ENCODE measurements at regions not wholly inside any gene's neighbourhood (a gene's known extent, or its start where the extent isn't known, plus 50 kb on each side); places are given as distances from the start of the nearest gene placed in this dataset.
"Not testable (repeated sequence)": the region's sequence is repeated elsewhere in the genome, so short reads cannot be mapped to it uniquely, and the experiment has no call there.

GRCh38 chr2:122322815-122323214, 567.4 kb downstream of the TSN start:
- no peaks in the 10 kb centered on the region for H3K9me3 Mint-ChIP-seq (ENCODE audit: insufficient read depth)
- ChIA-PET CTCF (no interaction called here), POLR2A (no interaction called here)
- DNase-seq (no peak), ATAC-seq (no peak)
- no peaks in the 10 kb centered on the region for H3K4me1 Mint-ChIP-seq (ENCODE audit: low read depth)
- no peak overlapping the region for H3K27ac Mint-ChIP-seq
- no peaks in the 10 kb centered on the region for H3K27me3 Mint-ChIP-seq (ENCODE audit: low read depth)
- no peaks in the 10 kb centered on the region for H3K36me3 Mint-ChIP-seq (ENCODE audit: low read depth)
- H3K4me3 Mint-ChIP-seq: no peak overlapping the region

- ChIA-PET CTCF (no interaction called here), POLR2A (no interaction called here)
- no peak overlapping the region for H3K27ac Mint-ChIP-seq
- no peaks in the 10 kb centered on the region for H3K36me3 Mint-ChIP-seq (ENCODE audit: low read depth)
- H3K27me3 Mint-ChIP-seq (ENCODE audit: low read depth): no peaks in the 10 kb centered on the region
- H3K4me1 Mint-ChIP-seq (ENCODE audit: low read depth): no peaks in the 10 kb centered on the region
- DNase-seq: no peak
- no peak for ATAC-seq
- no peaks in the 10 kb centered on the region for H3K9me3 Mint-ChIP-seq (ENCODE audit: insufficient read depth)
- H3K4me3 Mint-ChIP-seq: no peak overlapping the region
Observed at GRCh38 chr2:122323927-122324326, 568.5 kb downstream of the TSN start.

- Mint-ChIP-seq H3K9me3 (ENCODE audit: insufficient read depth) (no peaks in the 10 kb centered on the region), H3K4me3 (no peak overlapping the region), H3K27ac (no peak overlapping the region), H3K36me3 (ENCODE audit: low read depth) (no peaks in the 10 kb centered on the region), H3K4me1 (ENCODE audit: low read depth) (no peaks in the 10 kb centered on the region), H3K27me3 (ENCODE audit: low read depth) (no peaks in the 10 kb centered on the region)
- ChIA-PET CTCF (no interaction called here), POLR2A (no interaction called here)
- ATAC-seq: no peak
- no peak for DNase-seq
Observed at GRCh38 chr2:122326471-122326870, 571.0 kb downstream of the TSN start.

GRCh38 chr2:122328816-122329215, 573.4 kb downstream of the TSN start:
- ATAC-seq: no peak
- Mint-ChIP-seq H3K4me3 (no peak overlapping the region), H3K27ac (no peak overlapping the region), H3K36me3 (ENCODE audit: low read depth) (no peaks in the 10 kb centered on the region), H3K9me3 (ENCODE audit: insufficient read depth) (no peaks in the 10 kb centered on the region), H3K27me3 (ENCODE audit: low read depth) (no peaks in the 10 kb centered on the region), H3K4me1 (ENCODE audit: low read depth) (no peaks in the 10 kb centered on the region)
- ChIA-PET CTCF (no interaction called here), POLR2A (no interaction called here)
- no peak for DNase-seq

- DNase-seq: no peak
- ChIA-PET CTCF (no interaction called here), POLR2A (no interaction called here)
- ATAC-seq: no peak
- Mint-ChIP-seq H3K36me3 (ENCODE audit: low read depth) (no peaks in the 10 kb centered on the region), H3K9me3 (ENCODE audit: insufficient read depth) (no peaks in the 10 kb centered on the region), H3K4me3 (no peak overlapping the region), H3K27me3 (ENCODE audit: low read depth) (no peaks in the 10 kb centered on the region), H3K27ac (no peak overlapping the region), H3K4me1 (ENCODE audit: low read depth) (no peaks in the 10 kb centered on the region)
Observed at GRCh38 chr2:122329278-122329677, 573.8 kb downstream of the TSN start.

- Mint-ChIP-seq H3K27ac (no peak overlapping the region), H3K27me3 (ENCODE audit: low read depth) (no peaks in the 10 kb centered on the region), H3K4me3 (no peak overlapping the region), H3K9me3 (ENCODE audit: insufficient read depth) (no peaks in the 10 kb centered on the region), H3K36me3 (ENCODE audit: low read depth) (no peaks in the 10 kb centered on the region), H3K4me1 (ENCODE audit: low read depth) (no peaks in the 10 kb centered on the region)
- no peak for ATAC-seq
- ChIA-PET POLR2A (no interaction called here), CTCF (no interaction called here)
- DNase-seq: no peak
Observed at GRCh38 chr2:122333932-122334331, 578.5 kb downstream of the TSN start.

GRCh38 chr2:122338000-122338399, 582.5 kb downstream of the TSN start:
- H3K9me3 Mint-ChIP-seq (ENCODE audit: insufficient read depth): no peaks in the 10 kb centered on the region
- POLR2A ChIA-PET: no interaction called here
- no peaks in the 10 kb centered on the region for H3K4me1 Mint-ChIP-seq (ENCODE audit: low read depth)
- no peaks in the 10 kb centered on the region for H3K27me3 Mint-ChIP-seq (ENCODE audit: low read depth)
- H3K27ac Mint-ChIP-seq: no peak overlapping the region
- ATAC-seq (no peak), DNase-seq (no peak)
- CTCF ChIA-PET: no interaction called here
- no peaks in the 10 kb centered on the region for H3K36me3 Mint-ChIP-seq (ENCODE audit: low read depth)
- no peak overlapping the region for H3K4me3 Mint-ChIP-seq

- no peaks in the 10 kb centered on the region for H3K9me3 Mint-ChIP-seq (ENCODE audit: insufficient read depth)
- H3K4me1 Mint-ChIP-seq (ENCODE audit: low read depth): no peaks in the 10 kb centered on the region
- no peaks in the 10 kb centered on the region for H3K36me3 Mint-ChIP-seq (ENCODE audit: low read depth)
- DNase-seq: no peak
- POLR2A ChIA-PET: no interaction called here
- no peak overlapping the region for H3K4me3 Mint-ChIP-seq
- no peaks in the 10 kb centered on the region for H3K27me3 Mint-ChIP-seq (ENCODE audit: low read depth)
- no peak for ATAC-seq
- CTCF ChIA-PET: interaction anchor here (1.1 kb wide), 1 partner anchor 20 kb away, joined by 3 read pairs; no protein-coding TSS in a partner anchor
- no peak overlapping the region for H3K27ac Mint-ChIP-seq
Observed at GRCh38 chr2:122340246-122340645, 584.8 kb downstream of the TSN start.

GRCh38 chr2:122341007-122341406, 585.6 kb downstream of the TSN start:
- no peak overlapping the region for H3K4me3 Mint-ChIP-seq
- H3K27me3 Mint-ChIP-seq (ENCODE audit: low read depth): no peaks in the 10 kb centered on the region
- no peak for DNase-seq
- CTCF ChIA-PET: no interaction called here
- H3K4me1 Mint-ChIP-seq (ENCODE audit: low read depth): no peaks in the 10 kb centered on the region
- no peak overlapping the region for H3K27ac Mint-ChIP-seq
- no peaks in the 10 kb centered on the region for H3K36me3 Mint-ChIP-seq (ENCODE audit: low read depth)
- ATAC-seq: no peak
- POLR2A ChIA-PET: no interaction called here
- H3K9me3 Mint-ChIP-seq (ENCODE audit: insufficient read depth): no peaks in the 10 kb centered on the region

GRCh38 chr2:122352151-122352550, 596.7 kb downstream of the TSN start:
- H3K9me3 Mint-ChIP-seq (ENCODE audit: insufficient read depth); ATAC-seq; CTCF ChIA-PET; H3K27ac Mint-ChIP-seq; H3K4me3 Mint-ChIP-seq; POLR2A ChIA-PET; H3K27me3 Mint-ChIP-seq (ENCODE audit: low read depth); H3K4me1 Mint-ChIP-seq (ENCODE audit: low read depth); H3K36me3 Mint-ChIP-seq (ENCODE audit: low read depth); DNase-seq: not testable (repeated sequence)

- DNase-seq (no peak), ATAC-seq (no peak)
- Mint-ChIP-seq H3K4me1 (ENCODE audit: low read depth) (no peaks in the 10 kb centered on the region), H3K36me3 (ENCODE audit: low read depth) (no peaks in the 10 kb centered on the region), H3K27me3 (ENCODE audit: low read depth) (no peaks in the 10 kb centered on the region), H3K27ac (no peak overlapping the region), H3K4me3 (no peak overlapping the region), H3K9me3 (ENCODE audit: insufficient read depth) (no peaks in the 10 kb centered on the region)
- ChIA-PET POLR2A (no interaction called here), CTCF (interaction anchor here (0.6 kb wide), 1 partner anchor 12 kb away, joined by 3 read pairs; no protein-coding TSS in a partner anchor)
Observed at GRCh38 chr2:122357998-122358397, 602.5 kb downstream of the TSN start.

GRCh38 chr2:122358729-122359128, 603.3 kb downstream of the TSN start:
- Mint-ChIP-seq H3K4me3 (no peak overlapping the region), H3K9me3 (ENCODE audit: insufficient read depth) (no peaks in the 10 kb centered on the region), H3K36me3 (ENCODE audit: low read depth) (no peaks in the 10 kb centered on the region), H3K27ac (no peak overlapping the region), H3K27me3 (ENCODE audit: low read depth) (no peaks in the 10 kb centered on the region), H3K4me1 (ENCODE audit: low read depth) (no peaks in the 10 kb centered on the region)
- no peak for DNase-seq
- CTCF ChIA-PET: no interaction called here
- no peak for ATAC-seq
- POLR2A ChIA-PET: no interaction called here

- Mint-ChIP-seq H3K27me3 (ENCODE audit: low read depth) (no peaks in the 10 kb centered on the region), H3K27ac (no peak overlapping the region), H3K4me3 (no peak overlapping the region), H3K4me1 (ENCODE audit: low read depth) (no peaks in the 10 kb centered on the region), H3K36me3 (ENCODE audit: low read depth) (no peaks in the 10 kb centered on the region), H3K9me3 (ENCODE audit: insufficient read depth) (no peaks in the 10 kb centered on the region)
- ChIA-PET CTCF (no interaction called here), POLR2A (no interaction called here)
- no peak for ATAC-seq
- DNase-seq: no peak
Observed at GRCh38 chr2:122363885-122364284, 608.4 kb downstream of the TSN start.

Measured in activated CD8-positive, alpha-beta T cell treated with anti-CD3 and anti-CD28 coated beads, Interleukin-2, amount 10 ng/mL, durations not matched to agents 7 days and 5 days (primary cell).